ENCODE measurements at regions not wholly inside any gene's neighbourhood (a gene's known extent, or its start where the extent isn't known, plus 50 kb on each side); places are given as distances from the start of the nearest gene placed in this dataset.

DNA sequence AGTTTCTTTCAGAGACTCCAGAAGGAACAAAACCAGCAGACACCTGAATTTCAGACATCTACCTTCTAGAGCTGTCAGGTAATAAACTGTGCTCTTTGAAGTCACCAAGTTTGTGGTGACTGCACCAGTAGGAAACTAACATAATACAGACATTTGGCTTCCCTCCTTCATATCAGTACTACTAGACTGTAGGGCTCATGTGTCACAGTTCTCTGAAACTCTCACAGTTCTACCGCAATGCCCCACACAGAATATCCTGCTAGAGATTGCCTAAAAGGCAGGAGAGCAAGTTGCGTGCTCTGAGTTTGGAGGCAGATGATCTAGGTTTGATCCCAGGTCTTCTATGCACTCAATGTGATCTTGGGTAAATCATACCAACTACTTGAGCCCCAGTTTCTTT lies 205.0 kb upstream of the LRFN2 start:
- DNase-seq, result no peak

- no peak for DNase-seq
Measured at GRCh38 chr6:40791004-40791403, 203.8 kb upstream of the LRFN2 start.

- DNase-seq, result no peak
Measured at GRCh38 chr6:40788661-40789655, 201.8 kb upstream of the LRFN2 start.

DNA sequence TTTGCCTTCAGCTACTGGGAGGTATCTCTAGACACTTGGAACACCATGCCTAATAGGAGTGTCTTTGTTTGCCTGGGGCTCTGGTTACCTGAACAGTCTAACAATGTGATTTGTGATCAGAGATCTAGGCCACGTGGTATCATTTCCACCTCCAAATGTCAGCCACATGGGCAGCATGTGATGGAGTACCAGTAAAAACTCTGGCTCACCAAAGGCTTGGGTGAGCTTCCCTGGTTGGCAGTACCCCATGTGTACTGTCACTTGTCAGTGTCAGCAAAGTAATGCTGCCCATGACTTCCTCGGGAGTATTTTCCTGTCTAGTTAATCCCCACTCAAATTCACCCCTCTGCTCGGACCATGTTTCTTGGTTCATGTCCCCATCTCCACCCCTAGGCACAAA lies 195.2 kb upstream of the LRFN2 start:
- DNase-seq, result no peak

DNA sequence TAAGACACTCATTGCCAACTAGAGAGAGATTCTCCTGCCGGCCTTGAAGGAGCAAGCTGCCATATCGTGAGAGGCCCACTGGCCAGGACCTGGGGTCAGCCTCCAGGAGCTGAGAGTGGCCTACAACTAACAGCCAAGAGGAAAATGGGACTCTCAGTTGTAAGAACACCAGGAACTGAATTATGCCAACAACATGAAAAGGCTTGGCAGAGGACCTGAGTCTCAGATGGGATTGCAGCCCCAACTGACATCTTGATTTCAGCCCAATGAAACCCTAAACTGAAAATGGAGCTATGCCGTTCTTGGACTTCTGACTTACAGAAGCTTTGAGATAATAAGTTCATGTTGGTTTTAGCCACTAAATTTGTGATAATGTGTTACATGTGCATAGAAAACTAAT lies 193.5 kb upstream of the LRFN2 start:
- no peak for DNase-seq

- peak; percentile 80 for DNase-seq
Measured at GRCh38 chr6:40779409-40779808, 192.2 kb upstream of the LRFN2 start.

DNA sequence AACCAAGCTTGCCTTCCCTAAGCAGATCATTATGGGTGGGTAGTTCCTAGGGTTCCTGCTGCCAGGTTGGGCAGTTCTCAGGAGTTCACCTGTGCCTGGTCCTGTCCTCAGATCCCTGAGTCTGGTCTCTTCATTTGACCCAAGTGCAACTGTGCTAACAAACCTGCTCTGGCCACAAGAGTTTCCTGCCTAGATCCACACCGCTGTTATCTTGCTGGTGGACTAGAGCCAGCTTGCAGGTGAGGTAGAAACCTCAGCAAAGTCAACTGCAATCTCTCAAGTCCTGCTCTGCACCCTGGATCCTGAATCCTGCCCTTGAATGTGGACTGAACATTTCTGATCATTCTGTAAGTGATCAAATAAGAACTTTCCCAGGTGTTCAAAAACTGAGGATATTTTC lies 191.8 kb upstream of the LRFN2 start:
- no peak for DNase-seq

GRCh38 chr6:40778196-40778595 lies 191.0 kb upstream of the LRFN2 start:
- no peak for DNase-seq

- no peak for DNase-seq
Measured at GRCh38 chr6:40774932-40775331, 187.8 kb upstream of the LRFN2 start.

- no peak for DNase-seq
Measured at GRCh38 chr6:40770794-40771193, 183.6 kb upstream of the LRFN2 start.

GRCh38 chr6:40764726-40765125 lies 177.6 kb upstream of the LRFN2 start:
- no peak for DNase-seq

GRCh38 chr6:40762981-40763380 lies 175.8 kb upstream of the LRFN2 start:
- DNase-seq, result no peak

- DNase-seq, result no peak
Measured at GRCh38 chr6:40760887-40761286, 173.7 kb upstream of the LRFN2 start.

GRCh38 chr6:40759838-40760237 lies 172.7 kb upstream of the LRFN2 start:
- DNase-seq, result no peak

GRCh38 chr6:40759264-40759663 lies 172.1 kb upstream of the LRFN2 start:
- no peak for DNase-seq

DNA sequence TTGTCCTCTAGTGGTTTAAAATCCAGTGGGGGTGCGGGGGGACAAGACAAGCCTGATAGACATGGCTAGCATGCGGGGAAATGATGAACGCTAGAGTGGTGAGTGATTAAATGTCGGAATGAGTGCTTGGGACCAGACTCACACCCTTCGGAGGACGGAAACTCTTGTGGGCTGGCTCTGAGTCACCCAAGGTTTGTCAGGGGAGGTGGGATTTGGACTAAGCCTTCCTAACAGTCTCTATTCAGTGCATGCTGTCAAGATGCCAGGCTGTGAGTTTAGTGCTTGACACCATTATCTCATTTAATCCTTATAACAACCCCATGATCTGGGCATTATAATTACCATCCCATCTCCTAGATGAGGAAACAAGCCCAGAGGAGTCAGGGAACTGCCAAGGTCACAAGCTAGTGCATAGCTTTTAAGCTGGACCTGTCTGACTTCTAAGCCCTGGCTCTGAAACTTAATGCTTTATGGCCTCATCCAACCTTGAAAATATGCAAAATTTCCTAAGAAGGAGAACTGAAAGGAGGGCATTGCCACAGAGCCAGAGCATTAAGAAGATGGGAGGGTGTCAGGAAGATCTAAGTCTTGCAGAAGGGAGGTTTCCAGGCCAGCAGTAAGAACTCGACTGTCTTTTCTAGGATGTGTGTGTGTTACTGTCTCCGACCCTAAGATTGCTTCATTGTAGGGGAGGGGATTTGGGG lies 168.7 kb upstream of the LRFN2 start:
- peak; percentile 54 for DNase-seq

GRCh38 chr6:40755046-40755681 lies 168.0 kb upstream of the LRFN2 start:
- DNase-seq, result peak; percentile 55

- no peak for DNase-seq
Measured at GRCh38 chr6:40754461-40755045, 167.4 kb upstream of the LRFN2 start.

GRCh38 chr6:40753675-40754448 lies 166.7 kb upstream of the LRFN2 start:
- DNase-seq, result no peak

GRCh38 chr6:40753048-40753447 lies 165.9 kb upstream of the LRFN2 start:
- DNase-seq, result no peak

DNA sequence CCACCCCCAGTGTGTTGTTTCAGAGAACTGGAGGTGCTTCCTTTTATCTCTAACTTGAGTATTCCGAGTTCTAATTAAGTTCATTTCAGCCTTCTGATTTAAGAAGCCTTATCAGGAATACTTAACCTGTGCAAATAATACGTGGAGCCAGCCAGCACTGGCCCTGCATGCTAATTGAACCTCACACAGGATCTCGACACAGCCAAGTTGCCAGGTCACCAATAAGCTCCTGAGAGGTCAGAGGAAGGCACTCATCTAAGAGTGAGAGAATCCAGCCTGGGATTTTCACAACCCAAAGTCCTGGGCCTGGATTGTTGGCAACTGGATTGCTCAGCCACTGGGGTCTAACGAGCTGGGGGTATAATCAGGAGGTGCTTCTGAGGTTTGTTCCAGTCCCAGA lies 157.7 kb upstream of the LRFN2 start:
- no peak for DNase-seq

Data from fibroblast of skin of scalp (primary cell).